CD4-positive, alpha-beta T cell treated with Interleukin-17A for 1 hour (primary cell): ENCODE measurements at regions not wholly inside any gene's neighbourhood (a gene's known extent, or its start where the extent isn't known, plus 50 kb on each side); places are given as distances from the start of the nearest gene placed in this dataset.

Source experiments
- DNase-seq: peaks from one replicate; pipeline ENCODE4 v3.0.0-alpha.2; 2020

DNA sequence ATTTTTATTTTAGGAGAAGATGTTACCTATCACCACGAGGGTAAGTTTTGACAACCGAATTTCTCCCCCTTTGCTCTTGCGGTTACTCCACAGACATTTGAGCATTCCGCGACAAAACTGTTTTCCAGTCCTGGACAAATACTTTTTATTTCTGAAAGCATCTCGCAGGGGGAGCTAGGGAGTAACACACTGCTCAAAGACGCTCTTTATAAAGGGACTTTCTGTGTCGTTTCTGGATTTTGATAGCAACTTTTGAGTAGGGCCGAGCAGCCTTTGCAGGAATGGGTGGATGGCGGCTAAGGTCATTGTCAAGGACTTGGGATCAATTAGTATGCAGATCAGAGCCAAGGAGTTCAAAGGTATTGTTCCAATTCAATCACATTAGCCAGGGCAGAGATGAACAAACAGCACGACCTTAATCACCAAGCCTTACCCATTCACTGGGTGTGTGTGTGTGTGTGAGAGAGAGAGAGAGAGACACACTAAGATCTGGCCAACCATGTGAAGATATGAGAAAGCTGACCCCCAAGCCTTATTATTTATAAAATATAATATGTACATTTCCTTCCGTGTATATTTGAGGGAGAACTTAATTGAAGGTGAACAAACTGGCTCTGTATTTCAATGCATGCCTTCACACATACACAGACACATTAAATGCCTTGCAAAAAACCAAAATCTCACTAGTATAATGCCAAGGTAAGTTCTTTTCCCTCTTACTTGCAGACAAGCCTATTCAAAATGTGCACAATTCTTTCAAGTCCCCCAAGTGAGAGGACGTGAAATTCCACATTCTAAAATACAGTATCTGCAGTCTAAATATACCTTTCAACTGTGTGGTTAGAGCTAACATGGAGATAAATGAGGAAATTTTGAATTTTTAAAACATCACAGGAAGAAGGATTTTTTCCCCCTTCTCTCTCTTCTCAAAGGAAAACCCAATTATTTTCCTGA is 613.8 kb downstream of the VRK1 start:
- no peak for DNase-seq

DNA sequence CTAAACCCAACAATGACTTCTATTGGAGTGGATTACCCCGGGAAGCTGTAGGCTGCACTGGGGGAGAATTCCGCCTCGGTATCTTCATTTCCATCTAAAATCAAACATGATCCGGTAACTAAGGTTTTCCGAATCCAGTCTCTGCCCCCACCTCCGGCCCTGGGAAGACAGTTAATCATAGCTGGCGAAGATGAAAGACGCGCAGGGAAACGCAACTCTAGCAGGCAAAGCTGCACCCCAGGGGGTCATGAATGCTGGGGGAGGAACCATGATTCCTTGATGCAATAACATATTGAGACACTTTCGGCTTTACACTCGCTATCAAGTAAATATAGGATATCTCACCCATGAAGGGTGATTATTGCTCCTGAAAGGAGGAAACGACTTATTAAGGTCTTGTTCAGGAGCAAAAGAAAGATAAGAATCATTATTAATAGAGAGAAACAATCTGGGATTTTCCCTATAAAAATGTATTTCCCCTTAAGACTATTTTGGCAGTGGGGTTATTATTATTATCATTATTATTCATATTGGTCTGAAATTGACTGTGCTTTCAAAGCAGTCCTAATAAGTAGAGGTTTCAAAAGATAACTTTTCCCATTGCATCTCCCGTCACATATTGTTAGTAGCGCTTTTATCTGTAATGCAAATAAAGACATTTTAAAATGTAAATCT is 614.9 kb downstream of the VRK1 start:
- no peak for DNase-seq

DNA sequence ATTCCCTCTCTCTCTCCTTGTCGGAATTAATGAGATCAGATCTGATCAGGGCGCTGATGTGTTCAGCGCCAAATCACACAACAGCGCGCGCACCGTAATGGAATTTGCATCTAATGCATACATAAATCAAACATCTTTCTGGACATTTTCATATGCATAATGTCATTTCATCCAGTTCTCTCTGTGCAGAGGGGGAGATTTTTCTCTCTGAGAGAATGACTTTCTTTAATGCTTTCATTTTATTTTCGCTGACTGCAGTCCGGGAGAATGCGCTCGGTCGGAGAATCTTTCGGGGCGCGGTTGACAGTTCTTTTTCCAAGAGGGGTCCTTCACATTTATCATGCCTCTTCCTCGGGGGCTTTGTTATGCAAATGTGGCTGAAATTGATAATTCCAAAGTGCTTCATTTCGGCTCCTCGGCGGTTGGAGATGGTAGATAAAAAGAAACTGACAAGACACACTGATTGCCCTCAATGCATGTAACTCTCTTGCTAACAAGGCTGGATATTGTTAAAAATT is 615.9 kb downstream of the VRK1 start:
- DNase-seq = no peak

DNA sequence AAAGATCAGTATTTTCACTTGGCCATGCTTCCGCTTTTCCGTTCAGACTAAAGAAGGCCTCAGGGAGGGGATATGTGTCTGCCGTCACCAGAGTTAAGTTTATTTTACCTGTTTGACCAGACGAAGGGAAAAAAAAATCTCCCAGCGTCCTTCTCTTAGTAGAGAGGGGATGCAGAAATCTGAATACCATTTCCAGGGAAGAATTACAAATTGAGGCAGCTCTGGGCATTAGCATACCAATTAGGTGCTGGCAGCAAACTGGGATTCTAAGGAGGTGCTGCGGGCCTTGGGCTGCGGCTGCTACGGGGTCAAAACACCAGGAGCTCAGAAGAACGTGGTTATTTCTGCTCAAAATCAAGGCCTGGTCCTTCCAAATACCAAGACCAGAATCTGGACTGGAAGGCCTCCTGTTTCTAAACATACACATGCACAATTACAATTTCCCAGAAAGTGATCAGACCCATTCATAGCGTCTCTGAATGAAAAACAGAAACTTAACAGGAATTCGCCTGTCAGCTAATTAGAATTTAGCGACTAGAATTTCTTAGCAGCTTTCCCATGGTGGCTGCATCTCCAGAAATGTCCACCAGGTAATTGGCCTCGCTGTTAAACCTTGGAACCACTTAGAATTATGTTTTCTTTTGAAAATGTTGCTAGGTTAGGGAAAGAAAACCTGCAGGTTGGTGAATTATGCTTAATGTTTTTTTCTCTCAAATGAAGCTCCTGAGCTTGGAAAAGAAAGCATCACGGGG is 617.0 kb downstream of the VRK1 start:
- no peak for DNase-seq

DNA sequence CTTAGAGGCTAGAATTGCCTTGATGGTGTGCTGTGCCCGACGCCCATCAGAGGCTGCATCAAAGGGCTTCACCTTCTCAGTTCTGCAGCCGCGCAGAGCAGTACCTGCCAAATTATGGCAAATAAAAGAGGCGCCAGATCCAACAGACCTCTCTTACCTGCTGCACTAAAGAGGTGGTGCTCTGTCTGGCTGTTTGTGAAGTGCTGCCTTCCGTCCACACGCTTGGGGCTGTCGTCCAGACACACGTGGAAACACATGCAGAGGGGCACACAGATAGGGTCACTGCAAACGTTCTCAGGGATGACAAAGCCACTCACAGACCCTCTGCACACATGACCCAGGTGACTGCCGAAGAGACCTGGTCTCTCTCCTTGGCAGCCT is 617.5 kb downstream of the VRK1 start:
- DNase-seq = no peak

DNA sequence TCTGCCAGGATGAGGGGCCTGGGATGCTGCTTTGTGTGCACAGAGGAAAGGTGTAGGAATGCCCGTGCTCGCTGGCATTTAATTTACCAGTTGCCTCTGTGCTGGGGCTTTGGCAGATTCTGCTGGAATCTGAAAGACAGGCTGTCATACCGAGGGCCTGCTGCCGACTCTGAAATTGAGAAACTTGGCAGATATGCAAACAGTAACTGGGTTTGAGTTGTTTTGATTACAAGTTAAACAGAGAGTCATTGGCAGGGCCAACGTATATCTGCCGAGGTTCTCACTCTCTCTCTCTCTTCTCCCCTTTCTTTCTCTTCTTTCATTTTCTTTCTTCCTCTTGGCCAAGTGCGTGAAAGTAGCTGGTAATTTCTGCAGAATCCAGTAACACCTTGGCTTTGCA is 618.7 kb downstream of the VRK1 start:
- no peak for DNase-seq

DNA sequence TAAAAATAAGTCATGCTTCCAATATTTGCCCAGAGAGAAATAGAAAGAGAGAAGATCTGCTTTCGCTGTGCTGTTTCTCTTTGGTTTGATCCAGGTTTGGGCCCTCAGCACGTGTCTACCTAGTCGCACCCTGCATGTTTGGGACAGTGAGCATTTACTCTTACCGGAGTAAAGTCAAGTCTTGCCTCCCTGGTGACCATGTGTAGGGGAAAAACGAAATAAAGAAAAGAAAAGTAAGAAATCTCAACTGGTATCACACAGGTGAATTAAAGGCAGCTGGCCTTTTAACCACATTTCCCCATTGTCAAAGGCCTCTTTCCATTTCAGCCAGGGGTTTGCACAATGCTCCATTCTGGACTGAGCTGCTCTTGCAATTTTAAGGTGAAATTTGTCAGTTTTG is 619.4 kb downstream of the VRK1 start:
- no peak for DNase-seq

DNA sequence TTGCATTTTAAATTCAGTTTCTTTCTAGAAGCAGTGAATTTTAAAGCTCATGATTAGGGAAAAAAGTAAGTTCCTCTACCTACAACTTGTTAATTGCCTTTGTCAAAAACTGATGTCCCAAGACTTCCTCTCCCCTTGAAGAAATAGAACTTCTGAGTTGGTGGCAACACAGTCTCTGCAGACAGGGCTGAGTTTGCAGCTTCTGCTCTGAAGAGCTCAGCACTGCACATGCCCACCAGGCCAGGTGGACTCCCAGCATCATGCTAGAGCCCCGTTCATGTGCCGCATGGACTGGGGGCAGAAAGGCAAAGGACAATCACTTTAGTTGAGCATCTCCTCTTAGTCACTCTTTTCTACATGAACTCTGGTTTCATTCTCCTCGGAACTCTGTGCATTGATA is 620.1 kb downstream of the VRK1 start:
- DNase-seq = no peak

DNA sequence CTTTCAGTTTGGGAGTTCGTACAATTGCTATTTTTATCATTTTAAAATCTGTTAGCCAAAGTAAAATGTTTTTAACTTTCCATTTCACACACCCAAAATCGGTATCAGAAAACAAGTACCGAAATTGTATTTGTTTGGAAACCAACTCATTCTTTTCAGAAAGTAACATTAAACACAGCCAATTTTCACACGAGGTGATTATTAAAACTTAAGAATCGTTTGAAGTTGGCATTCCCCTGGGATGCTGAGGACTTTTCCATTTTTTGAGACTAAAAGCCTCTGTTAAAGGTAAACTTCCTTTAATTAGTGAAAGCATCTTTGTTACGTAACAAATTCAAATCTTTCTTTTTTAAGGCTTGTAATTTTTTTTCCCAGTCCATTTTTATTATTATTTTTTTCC is 623.0 kb downstream of the VRK1 start:
- DNase-seq = no peak

DNA sequence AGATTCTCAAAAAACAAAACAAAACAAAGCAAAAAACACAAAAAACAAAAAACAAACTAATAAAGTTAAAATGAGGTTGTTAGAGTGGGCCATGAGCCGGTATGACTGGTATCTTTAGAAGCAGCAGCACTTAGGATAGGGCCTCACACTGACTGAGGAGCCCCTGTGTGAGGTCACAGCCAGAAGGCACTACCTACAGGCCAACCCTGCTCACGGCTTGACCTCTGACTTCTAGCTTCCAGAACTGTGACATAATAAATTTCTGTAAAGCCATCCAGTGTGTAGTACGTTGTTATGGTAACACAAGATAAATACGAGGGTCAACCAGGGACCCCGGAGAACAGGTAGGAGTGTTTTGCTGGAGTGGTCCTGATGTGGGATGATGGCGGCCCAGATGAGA is 629.6 kb downstream of the VRK1 start:
- no peak for DNase-seq

DNA sequence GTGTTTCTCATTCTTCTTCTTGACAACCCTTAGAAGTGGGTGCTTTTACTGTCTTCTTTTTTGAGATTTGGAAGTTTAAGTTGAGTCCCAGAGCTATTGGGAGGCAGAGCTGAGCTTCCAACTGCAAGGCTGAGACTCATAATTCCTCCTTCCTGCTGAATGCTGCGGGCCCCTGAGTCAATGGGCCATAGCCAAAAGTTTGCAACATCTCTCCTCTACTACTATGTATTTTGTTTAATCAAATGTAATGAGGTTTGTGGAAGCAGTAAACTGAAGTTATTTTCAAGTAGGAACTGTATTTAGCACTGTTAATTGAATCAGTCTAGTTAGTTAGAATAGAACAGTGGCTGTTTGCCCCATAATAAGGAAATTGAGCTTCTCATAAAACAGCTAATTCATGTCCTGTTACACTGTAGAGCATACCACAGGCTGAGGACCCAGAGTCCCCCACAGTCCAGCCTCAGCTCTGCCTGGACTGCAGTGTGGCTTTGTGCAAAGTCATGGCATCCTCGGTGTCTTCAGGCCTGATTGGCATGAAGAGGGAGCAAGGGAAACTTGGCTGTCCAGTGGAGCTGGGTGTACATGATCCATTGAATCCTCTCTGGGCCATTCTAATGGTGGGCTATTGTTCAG is 631.7 kb downstream of the VRK1 start:
- no peak for DNase-seq

DNA sequence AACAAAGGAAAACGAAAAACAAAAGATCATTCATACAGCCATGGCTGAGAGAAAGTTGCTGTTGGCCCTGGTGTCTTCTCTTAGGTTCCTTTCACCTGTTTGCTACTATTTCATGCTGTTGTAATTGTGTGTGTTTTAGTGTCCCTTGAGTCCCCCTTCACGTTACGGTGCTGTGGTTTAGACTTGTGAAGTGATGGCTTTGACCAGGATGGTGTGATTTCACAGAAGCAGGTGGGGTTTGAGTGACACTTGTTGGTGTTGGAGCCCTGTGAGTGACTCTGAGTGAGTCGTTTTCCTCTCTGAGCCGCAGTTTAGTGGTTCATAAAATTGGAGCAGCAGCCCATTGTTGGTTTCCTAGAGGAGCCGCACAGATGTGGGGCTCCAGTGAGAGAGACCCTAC is 635.4 kb downstream of the VRK1 start:
- DNase-seq = peak; percentile 22

DNA sequence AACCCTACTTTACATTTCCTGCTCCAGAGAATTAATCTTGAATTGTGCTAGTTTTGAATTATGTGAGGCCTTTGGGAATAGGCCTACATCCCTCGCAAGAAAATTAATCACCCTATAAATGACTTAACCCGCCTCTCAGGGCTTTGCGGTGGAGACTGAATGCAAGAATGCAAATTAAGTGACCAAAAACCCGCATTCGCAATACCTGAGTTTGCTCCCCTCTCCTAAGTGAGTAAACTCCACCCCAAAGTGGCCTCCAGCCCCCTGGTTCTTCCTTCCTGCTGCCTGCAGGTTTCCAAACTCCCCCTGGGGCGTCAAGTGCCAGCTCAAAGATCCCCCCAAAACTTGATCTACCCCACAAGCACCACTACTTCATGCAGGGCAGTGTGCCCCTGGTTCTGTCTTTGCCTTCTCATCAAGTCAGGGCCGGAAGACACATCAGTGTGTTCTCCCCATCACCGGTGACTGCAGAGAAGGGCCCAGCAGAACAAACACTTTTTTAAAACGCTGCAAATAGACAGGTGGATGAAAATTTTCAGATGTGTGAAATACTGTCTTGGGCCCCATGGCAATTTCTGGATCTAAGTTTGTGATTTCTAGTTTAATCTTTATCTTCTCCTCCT is 644.7 kb downstream of the VRK1 start:
- DNase-seq = no peak

DNA sequence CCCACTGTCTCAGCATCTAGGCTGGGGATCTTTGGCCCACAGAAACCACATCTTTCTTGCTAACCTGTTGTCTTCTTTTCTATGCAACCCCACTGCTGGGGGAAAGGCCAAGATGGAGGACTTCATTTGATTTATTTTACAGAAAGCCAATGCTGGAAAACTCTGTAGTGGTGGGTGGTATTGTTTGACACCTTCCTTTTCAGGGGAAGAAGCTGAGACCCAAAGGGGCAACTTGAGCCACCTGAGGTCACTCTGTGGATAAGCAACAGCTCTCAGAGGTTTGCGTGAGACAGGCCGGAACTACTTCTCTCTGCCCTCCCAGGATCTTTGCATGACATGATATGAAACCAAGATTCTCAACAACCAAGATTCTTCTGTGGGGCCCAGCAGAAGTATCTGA is 645.2 kb downstream of the VRK1 start:
- DNase-seq = peak; percentile 7

DNA sequence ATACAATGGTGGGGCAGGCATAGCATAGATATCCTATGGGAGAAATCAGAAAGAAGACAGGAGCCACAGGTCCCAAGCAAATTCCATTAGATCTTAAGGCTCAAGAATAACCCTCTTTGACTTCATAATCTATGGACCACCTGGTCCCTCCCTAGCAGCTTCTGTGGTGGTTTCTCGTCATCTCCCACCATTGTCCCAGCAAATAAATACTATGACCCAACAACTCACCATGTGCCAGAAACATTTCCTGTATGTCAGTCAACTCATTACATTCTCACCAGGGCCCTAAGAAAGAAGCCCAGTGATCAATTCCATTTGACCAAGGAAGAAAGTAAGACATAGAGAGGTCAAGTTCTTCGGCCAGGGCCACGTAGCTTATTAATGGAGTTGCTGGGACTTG is 646.2 kb downstream of the VRK1 start:
- no peak for DNase-seq

DNA sequence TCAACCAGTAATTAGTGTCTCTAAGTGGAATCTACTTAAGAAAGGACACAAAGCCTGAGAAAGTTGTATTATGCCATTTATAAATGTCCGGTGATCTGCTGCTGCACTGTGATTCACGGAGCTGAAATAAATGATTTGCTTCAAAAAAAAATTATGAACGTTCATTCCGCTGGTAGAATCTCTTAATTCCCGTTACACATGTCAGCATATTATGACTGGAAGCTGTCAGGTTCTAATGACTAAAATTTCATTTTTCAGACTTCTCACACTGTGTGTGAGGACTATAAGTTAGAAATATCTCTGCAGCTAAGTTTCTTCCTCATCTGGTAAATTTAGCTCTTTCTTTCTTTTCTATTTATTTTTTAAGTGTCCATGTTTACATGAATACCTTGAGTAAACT is 647.1 kb downstream of the VRK1 start:
- DNase-seq = no peak

DNA sequence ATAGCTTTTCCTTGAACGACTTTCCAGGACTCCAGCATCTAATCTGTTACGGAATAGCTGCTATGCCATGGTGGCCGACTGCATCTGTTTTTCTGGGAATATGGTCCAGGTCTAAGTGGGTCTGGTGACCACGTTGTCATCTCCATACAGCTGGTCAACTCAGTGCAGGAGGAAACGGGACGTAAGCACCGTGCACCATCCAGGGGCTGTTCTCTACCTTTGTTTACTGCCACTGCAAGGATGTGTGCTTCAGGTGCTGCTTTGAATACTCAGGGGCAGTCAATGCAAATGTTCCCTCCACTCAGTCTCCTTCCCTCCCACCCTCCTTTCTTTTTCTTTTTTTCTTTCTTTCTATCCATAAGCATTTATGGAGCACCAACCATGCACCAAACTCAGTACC is 648.2 kb downstream of the VRK1 start:
- DNase-seq = no peak

DNA sequence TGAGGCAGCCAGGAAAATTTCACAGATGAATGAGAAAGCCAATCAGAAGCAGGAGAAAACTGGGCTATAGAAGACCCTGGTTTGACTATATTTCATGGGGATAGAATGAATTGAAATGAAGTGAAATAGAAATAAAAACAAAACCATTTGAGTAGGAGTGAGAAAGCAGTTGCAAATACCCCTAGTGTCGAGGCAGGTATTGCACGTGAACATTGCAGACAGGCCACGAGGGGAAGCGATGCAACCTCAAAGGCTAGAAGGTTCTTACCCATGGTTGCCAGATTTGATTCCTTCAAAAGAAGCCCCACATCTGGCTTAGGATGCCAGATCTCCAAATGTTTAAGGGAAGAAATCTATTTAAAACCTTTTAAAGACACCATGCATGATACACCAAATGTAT is 648.9 kb downstream of the VRK1 start:
- no peak for DNase-seq

DNA sequence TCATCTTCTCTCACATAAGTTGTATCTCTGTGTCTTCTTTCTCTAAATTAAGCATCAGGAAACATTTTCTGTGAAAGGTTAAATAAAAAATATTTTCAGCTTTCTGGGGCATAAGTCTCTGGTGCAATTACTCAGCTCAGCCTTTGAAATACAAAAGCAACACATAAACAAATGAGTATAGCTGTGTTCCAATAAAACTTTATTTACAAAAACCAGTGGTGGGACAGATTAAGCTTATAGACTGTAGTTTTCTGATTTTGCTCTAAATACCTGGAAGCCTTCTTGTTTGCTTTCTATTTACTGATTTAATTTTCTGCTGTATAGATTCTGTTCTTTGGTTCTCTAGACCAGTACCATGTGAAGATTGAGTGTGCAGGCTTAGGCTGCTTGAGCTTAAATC is 655.1 kb downstream of the VRK1 start:
- no peak for DNase-seq

DNA sequence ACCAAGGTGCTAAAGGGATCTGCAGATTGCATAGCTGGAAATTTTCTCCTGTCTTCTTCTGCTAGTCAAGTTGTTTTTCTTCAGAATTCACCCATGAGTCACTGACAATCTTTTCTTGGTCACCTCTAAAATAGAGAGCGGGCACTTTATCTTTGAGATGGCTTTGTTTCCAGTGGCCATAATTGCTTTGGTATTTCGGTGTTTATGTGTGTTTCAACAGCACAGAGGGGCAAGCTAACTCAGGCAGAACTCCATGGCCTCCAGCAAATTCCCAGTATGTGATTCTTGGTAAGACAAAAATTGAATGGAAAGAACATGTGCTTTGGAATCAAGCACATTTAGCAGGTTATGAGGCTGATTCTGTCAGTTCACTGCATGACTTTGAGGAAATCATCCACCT is 656.8 kb downstream of the VRK1 start:
- no peak for DNase-seq

DNA sequence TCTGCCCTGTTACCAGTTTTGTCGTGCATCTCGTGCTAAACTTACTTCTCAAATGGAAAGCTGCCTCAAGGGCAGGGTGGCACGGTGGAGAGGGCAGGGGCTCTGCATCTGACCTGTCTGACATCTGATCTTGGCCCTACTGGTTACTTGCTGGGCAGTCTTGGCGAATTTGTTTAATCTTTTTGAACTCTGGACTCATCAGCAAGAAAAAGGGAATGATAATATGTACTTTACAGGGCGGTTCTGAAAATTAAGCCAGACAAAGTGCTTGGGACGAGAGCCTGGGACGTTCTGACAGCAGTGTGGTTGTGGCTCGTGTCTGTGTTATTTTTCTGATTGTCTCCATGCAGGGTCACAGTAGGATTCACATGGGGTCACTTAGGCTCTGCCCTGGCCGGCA is 659.3 kb downstream of the VRK1 start:
- no peak for DNase-seq

DNA sequence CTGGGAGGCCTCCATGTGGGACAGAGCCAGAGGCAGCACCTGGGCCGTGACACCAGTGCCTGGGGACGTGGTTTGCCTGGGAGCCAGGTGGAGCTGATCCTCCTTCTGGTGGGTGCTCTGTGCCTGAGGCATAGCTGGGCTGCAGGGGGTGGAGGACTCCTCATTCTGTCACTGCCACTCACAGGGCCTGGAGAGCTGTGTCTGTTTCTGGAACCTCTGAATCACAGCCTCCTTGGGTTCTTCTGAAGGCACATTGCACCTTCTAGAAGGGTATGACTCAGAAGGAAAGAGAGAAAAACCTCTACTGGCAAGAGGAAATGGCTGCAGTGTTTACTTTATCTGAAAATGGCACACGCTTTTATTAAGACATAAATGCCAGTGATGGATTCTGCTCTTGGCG is 659.8 kb downstream of the VRK1 start:
- peak; percentile 48 for DNase-seq
